GM13977 (cell line): ENCODE measurements at regions not wholly inside any gene's neighbourhood (a gene's known extent, or its start where the extent isn't known, plus 50 kb on each side); places are given as distances from the start of the nearest gene placed in this dataset.

Experiments used
- DNase-seq: peaks from one replicate; pipeline ENCODE4 v3.0.0; 2012; ENCODE audit warnings: low spot score
- CTCF ChIP-seq: IDR thresholded peaks from 2 replicates; pipeline ENCODE4 v1.5.1; 2012; ENCODE audit warnings: mild to moderate bottlenecking, control low read depth; ENCODE audit not compliant: insufficient read depth; ENCODE audit errors: extremely low read depth, missing control alignments
- in situ Hi-C: fragments of 300-500 bp; cut with MboI; formaldehyde crosslinking; loops from one replicate; pipeline ENCODE4 v1.12.0; 2022; ENCODE audit warnings: low sequenced_read_pairs, low pct_unique_long_range_greater_than_20kb, mixed read lengths, inconsistent platforms; ENCODE audit not compliant: unreplicated experiment

- no peak for TF ChIP-seq CTCF
- in situ Hi-C loops = no loop called here
- DNase-seq = no peak
Measured at GRCh38 chr18:53664575-53664974, 559.9 kb downstream of the MBD2 start.

GRCh38 chr18:53660306-53660705 lies 564.2 kb downstream of the MBD2 start:
- in situ Hi-C loops = no loop called here
- DNase-seq = no peak
- no peak for TF ChIP-seq CTCF

- no peak for DNase-seq
- no peak for TF ChIP-seq CTCF
- in situ Hi-C loops = no loop called here
Measured at GRCh38 chr18:53657257-53657656, 567.2 kb downstream of the MBD2 start.

GRCh38 chr18:53649621-53650020 lies 574.8 kb downstream of the MBD2 start:
- no peak for TF ChIP-seq CTCF
- no peak for DNase-seq
- in situ Hi-C loops = no loop called here

GRCh38 chr18:53644799-53645471 lies 579.5 kb downstream of the MBD2 start:
- in situ Hi-C loops = no loop called here
- DNase-seq = no peak
- TF ChIP-seq CTCF = no peak

- no peak for TF ChIP-seq CTCF
- no peak for DNase-seq
- in situ Hi-C loops = no loop called here
Measured at GRCh38 chr18:53639687-53640086, 584.8 kb downstream of the MBD2 start.
